T1000 (cell line): ENCODE measurements at regions not wholly inside any gene's neighbourhood (a gene's known extent, or its start where the extent isn't known, plus 50 kb on each side); places are given as distances from the start of the nearest gene placed in this dataset.

ENCODE experiments used
- DNase-seq: peaks from one replicate; lab custom pipeline; 2025; ENCODE audit warnings: mixed read lengths; lab: John Stamatoyannopoulos, UW

DNA sequence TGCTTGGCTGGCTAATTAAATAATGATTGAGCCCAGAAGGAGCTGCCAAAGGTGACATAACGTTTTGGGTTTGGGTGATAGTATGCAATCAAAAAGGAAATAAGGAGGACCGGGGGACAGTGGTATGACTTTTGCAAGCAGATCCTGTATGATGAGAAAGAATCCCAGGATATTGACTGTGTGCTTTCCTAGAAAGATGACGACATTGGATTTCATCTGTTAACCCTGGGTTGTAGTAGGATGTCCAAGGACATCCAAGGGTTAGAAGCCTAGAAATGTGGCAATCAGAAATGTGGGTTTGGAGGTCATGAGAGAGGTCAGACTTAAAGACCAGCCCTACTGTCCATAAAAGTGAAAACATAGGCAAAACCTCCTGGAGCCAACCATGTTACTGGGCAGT lies 50.3 kb upstream of the HMHB1 start:
- no peak for DNase-seq

DNA sequence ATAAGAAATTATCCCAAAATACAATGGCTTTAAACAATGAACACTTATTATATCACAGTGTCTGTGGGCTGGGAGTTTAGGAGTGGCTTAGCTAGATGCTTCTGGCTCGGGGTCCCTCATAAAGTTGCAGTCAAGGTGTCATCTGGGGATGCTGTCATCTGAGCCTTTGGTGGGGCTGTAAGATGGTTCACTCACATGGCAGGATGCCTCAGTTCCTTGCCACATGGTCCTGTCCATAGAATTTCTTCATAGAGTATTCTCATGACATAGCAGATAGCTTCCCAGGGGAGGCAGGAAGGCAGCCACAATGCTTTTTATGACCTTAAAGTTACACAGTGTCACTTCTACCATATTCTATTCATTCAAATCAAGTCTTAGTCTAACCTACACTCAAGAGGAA lies 51.2 kb upstream of the HMHB1 start:
- no peak for DNase-seq

DNA sequence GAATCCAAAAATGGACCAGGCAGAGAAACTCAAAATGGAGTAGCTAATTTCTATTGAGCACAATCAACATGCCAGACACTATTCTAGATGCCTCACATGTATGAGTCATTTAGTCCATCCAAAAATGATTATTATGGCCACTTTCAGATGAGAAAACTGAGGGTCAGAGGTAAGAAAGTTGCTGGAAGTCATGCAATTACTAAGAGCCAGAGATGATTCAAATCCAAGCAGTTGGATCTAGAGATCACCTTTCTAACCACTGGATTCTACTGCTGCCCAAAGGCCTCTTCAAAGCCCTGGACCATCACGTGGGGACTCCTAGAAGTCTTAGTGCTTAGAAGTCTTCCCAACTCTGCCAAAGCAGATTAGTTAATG lies 51.8 kb upstream of the HMHB1 start:
- no peak for DNase-seq

DNA sequence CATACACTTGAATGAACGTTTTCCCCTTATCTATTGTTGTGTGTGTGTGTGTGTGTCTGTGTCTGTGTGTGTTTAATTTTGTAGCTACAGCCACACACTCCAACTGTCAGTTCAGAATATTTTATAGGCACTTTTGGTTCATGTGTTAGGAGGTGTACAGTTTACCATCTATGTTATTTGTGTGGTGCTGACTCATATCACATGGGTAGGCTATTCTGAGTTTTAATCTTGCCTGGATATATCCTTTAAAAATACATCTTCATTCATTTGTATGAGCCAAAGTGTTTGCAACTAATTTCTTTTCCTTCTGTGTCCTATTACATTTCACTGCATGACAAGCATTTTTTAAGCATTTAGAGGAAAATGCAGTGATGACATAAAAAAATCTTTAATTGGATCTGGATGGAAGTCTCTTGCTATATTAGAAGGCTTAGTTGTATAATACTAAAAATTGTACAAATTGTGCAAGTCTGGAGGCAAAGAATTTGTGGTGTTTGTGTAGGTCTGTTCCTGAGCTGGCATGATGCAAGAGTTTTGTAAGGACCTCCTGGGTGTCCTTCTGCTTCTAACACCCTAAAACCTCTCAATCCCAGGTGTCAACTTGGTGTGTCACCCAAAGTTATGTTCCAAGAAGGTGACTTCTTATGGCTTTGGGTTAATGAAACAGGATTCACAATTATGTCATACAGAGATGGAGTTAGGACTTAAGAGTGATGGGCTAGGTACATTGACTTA lies 52.4 kb upstream of the HMHB1 start:
- no peak for DNase-seq

DNA sequence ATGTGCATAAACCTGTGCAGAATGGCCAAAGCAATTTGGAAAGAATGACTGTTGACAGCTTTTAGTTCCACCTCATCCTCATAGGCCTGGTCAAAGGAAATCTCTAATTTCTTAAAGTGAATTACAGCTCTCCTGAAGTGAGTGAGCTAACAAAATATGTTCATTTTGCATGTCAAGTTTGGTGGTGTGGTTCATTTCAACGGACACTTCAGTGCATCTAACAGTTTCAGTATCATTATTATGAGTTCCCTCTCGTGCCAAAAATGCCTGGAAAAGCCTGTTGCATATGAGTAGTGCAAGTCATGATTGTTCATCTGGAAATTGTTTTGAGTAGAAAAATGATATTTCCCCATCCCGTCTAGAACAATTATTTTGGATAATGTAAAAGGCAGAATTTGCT lies 53.2 kb upstream of the HMHB1 start:
- no peak for DNase-seq

DNA sequence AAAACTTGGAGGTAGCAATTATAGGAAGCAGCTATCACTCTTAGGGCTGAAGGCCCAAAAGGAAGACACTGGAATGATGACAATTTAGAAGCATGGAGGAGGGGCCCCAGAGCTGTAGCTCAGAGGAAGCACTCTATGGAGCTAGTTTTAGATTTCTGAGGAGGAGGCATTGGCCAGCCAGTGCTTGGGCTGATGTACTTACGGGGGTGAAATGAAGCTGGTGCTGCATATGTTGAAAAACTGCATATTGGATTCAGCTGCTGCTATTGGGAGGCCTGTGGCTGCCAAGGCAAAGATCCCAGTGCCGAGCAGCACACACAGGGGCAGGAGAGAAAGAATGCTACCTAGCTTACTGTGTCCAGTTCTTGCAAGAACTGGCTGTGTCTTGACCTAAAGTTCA lies 53.9 kb upstream of the HMHB1 start:
- no peak for DNase-seq

DNA sequence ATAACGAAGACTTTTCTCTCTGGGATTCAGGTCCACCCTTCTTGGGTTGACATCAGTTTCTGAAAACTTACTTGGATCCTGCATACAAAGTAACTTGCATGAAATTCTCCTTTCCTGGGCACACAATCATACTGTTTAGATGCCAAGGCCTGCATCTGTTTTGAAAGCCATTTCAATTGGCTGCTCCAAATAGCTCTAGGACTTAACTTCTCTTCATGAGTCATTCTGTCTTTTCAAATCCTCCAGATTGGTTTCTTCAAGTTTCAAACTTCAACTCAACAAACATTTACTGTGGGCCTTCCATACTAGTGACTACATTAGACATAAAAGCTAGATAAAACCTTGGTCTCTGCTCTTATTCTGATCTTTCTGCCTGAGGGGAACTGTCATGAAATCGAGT lies 54.8 kb upstream of the HMHB1 start:
- no peak for DNase-seq

DNA sequence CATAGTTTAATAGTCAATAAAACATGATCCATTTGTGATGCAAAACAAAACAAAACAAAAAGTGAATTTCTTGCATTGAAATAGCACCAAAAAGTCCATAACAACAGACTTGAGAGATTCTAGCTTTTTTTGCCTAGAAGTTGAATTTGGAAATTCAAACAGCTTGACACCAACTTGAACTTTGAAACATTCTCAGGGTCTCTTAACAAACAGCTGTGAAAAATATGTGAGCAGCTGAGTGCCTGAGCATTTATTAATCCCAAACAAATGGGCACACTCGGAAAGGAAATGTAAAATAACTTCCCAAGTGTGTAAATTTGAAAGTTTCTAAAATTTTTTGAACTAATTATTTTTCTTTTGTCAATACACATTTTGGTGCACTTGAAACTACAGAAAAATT lies 56.0 kb upstream of the HMHB1 start:
- DNase-seq: no peak

DNA sequence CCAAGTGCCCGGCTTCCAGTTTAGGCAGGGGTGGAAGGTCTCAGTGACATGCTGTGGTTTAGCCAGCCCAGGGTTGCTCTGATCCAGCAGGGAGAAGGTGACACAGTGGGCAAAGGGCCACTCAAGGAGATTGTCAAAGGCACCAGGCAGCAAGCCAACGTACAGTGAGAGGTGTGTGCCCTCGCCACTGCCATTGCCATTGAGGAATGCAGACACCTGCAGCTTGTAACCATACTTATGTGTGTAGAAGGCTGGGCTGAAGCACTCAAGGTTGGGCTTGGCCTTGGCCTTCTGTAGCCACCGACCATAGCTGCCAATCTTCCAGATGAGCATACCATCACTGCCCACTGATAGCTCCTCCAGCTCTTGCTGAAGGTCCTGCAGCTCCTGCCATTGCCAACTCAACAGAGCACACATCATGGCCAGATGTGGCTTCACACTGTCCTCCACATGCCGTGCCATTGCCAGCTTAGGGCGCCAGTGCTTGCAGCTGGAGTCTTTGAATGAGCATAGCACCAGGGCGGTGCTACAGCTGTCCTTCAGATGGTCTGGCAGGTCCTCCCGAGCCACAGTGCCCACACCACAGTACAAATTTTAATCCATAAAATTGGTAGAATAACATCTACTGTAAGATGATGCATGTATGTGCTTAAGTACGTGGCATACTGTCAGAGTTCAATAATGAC lies 59.7 kb upstream of the HMHB1 start:
- no peak for DNase-seq

DNA sequence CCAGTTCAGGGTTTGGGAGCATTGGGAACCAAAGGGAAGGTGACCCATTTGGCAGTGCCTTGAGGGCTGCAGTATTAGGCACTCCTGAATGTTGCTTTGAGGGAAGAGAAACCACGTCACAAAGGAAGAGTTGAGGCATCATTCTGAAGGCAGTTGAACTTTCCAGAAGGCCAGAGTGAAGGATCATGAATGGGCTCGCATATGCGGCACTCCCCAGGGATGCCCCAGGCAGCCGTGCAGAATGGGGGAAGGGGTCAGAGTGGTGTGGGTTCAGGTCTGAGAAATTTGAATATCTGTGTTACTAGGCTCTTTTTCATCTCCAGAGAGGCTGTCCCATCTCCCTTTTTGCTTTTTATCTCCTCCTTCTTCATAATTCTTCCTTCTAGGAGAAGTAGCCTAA lies 60.6 kb upstream of the HMHB1 start:
- no peak for DNase-seq

DNA sequence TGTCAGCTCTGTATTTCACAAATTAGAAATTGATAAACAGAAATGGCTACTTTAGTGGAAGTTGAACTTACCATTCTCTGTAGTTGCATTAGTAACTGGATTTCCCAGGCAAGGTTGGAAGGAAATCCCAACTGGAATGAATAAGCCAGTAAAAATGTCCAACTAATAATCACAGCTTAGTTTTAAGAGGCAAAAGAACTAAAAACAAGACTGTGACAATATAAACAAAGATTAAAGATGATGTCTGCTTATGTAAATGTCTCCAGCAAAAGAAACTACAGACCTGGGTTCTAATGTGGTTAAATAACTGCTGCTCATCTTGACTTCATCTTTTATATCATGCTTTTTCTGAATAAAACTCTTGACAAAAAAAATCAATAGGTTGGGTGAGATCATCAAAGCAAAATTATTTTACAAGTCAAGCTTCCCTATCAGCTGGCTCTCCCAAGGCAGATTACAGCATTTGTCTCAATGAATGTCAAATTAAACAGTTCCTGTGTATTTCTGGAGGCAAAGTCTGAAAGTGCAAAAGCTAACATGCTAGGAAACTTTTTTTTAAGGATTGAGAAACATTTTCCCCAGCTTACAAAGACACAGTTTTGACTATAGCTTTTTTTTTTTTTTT lies 62.3 kb upstream of the HMHB1 start:
- no peak for DNase-seq

DNA sequence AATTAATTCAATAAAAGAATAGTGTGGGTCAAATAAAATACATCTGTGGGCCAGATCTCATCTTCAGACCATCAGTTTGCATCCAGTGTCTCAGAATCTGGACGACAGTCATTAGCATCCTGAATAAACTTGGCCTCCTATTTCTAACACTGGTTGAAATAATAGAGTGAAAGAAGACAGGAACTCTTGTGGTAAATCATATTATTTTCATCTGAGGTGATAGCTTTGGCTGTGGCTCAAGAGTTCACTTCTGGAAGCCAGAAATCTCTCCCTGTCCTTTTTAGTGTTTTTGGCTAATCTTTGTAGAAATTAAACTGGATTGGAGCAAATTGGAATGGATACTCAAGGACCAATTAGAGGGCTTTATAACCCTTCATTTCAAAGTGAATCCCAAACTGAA lies 63.4 kb upstream of the HMHB1 start:
- DNase-seq: no peak

DNA sequence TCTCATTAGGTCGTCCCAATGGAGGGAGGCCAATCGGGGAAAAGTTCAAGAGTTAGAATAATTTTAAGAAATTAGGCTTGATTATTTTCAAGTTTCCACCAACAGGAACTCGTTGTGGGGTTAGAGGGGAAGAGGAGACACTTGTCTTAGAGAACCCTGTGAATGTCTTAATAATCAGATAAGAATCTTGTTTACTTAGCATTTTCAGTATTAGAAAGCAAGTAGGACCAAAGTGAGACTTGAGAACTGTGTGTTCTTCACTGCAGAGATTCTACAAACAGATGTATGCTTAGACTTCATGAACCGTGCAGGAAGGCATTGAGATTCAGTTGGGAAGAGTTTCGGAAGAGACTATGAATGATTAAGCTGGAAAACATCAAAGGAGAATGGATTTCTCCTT lies 69.0 kb upstream of the HMHB1 start:
- DNase-seq: no peak

DNA sequence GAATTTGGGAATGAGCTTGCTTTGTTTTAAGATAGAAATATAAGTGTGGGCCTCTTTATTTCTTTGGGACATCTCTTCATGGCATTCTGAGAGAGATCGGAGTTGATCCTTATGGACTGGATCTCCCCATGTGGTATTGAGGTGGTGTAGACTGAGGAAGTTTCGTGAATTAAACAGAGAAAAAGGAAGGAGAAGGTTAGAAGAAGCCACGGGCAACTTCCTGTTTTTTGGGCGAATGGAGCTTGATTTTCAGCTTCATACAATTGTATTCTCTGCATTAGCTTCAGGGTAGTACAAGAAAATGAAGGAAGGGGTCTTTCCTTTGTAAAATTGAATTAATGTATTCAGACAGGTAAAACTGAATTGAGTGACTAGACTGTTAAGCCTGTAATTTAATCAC lies 70.5 kb upstream of the HMHB1 start:
- DNase-seq: no peak

DNA sequence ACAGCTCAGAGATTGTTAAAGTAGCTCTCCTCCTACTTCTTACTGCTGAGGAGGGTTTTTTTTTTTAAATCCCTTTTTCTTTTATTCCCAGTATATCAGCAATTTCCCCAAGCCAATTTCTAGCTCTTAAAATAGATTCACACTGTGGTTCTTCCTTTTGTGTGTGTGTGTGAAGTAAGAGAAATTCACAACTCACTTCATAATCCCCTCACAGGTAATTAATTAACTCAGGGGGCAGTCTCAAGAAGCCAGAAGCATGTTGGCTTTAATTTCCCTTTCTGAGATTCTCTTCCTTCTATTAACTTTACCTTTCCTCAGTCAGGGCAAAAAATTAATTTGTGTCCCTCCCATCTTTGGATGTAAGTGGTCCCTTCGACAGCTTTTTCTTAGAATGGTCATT lies 71.0 kb upstream of the HMHB1 start:
- no peak for DNase-seq

DNA sequence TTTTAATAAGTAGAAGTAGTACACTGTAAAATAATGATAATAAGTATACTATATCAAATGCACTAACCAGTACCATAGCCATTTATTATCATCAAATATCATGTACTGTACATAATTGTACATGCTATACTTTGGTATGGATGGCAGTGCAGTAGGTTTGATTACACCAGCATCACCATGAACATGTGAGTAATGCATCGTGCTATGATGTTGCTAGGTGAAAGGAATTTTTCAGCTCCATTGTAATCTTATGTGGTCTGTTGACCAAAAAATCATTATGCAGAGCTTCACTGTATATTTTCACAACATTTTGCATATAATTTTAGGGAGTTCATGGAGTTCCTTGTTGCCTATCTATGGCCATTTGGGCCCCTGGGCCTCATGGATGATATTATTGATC lies 72.2 kb upstream of the HMHB1 start:
- DNase-seq: no peak

DNA sequence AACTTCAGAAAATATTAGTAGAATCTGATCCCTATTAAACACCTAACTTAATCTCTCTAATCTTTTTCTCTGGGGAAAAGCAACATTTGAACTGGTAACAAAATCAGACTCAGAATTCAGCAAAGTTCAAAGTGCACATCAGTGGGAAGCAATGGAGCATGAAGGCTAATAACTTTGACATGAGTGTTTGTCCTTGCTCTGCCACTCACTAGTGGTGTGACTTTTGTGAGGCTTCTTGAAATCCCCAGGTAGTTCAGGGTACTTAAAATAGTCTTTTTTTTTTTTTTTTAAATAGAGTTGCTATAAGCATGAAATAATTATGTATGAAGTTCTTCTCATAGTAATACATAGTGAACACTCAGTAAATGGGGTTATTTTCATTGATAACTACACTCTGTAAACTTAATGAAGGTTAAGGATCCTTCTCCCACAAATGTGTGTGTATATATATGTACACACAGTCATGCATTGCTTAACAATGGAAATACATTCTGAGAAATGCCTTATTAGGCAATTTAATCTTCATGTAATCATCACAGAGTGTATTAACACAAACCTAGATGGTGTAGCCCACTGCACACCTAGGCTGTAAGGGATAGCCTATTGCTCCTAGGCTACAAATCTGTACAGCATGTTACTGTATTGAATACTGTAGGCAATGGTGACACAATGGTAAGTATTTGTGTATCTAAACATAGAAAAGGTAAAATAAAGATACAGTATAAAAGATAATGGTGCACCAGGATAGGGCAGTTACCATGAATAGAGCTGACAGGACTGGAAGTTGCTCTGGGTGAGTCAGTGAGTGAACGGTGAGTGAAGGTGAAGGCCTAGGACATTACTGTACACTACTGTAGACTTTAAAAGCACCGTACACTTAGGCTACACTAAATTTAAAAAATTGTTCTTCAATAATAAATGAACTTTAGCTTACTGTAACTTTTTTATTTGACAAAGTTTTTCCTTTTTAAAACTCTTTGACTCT lies 73.3 kb upstream of the HMHB1 start:
- no peak for DNase-seq

DNA sequence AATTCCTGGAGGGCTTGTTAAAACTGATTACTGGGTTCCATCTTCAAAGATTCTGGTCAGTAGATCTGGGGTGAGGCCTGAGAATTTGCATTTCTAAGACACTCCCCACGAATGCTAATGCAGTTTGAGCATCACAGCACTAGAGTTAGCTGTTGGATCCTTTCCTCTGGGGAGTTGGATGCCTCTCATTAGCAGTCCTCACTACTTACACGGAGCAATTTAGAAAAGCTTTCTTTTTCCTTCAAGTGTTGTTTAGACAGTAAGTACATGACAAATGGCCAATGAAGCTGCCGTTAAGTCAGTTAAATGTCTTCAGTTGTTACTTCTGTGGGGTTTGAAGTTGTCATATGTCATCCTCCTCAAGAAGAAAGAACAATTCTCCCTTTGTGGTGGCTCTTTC lies 74.9 kb upstream of the HMHB1 start:
- DNase-seq: no peak

DNA sequence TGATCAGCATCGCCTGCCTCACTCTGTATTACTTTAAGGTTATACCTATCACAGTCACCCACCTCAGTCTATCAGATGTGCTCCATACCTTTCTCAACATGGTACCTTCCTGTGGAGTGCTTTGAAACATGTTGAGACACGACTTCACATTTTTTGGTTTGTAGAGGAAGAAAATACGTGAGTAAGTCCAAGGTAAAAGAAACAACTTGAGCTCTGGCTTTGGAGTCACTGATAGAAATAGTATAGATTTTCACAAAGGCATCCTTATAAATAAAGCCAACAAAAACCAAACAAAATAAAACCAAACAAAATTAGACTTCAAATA lies 77.5 kb upstream of the HMHB1 start:
- DNase-seq: no peak

DNA sequence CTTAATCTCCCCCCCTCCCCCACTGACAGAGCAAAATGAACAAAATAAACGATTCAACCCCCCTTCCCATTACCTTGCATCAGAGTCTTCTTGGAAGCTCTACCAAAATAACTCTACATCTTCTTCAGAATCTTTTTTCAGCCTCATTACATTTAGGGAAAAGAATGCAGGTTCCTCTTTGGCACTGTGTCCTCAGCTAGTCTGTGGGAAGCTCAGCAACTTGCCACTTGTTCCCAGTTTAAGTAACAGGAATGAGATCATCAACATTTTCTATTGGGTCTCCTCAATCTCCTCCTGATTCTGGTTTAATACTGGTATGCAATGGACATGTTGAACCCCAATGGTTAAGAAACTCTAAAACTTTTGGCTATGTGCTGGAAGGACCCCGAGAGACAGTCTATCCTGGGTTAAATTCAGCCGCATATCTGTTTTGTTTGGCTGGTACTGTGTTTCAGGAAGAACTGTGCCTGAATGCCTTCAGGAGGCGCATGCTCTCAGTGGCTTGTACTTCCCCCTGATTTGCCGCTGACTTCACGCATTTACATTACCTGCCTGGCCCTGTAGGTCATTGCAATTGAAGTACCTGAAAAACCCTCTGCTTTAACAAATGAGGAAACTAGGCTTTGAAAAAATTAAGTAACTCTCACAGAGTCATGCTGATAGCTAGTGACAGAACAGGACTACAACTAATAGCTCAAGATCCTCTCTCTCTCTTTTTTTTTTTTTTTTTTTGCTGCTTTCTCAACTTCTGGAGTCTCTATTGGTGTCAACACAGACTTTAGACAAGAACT lies 78.1 kb upstream of the HMHB1 start:
- no peak for DNase-seq

DNA sequence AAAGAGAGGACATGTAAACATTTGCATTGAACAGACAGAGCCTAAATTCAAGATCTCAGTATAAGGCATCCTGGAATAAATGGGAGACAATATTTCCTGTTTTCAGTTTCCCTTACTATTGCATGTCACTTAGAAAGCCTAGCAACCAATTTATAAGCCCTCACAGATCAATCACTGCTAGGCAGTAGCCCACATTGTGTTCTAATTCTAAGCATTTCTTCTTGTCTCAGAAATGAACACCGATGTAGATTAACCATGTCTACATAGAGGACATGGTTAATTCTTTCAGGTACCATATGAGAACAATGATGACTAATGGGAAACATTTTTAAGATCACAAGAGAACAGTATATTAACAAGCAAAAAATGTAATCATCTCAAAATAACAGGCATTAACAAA lies 79.6 kb upstream of the HMHB1 start:
- DNase-seq: no peak
